Gastrocnemius medialis (tissue), 4 donors: ENCODE measurements at regions not wholly inside any gene's neighbourhood (a gene's known extent, or its start where the extent isn't known, plus 50 kb on each side); places are given as distances from the start of the nearest gene placed in this dataset.

Source experiments
- ATAC-seq, 2 donors: fragments of 150-250 bp; one replicate each; pipeline ENCODE4 v1.9.1; 2016
- DNase-seq, 2 donors: peaks; one replicate each; pipeline ENCODE4 v3.0.0-alpha.2; 2019
- H3K27ac ChIP-seq, 4 donors: fragments of 200-600 bp; sonication (generic); 1 replicate in 1 of 4; 2 replicates in 3 of 4; pipeline ENCODE4 v1.5.1; 2016 to 2018; ENCODE audit warnings: mild to moderate bottlenecking in 2 of 4, moderate library complexity in 1 of 4
- H3K27me3 ChIP-seq, 3 donors: fragments of 200-600 bp; sonication (generic) in 2 of 3; 1 replicate in 1 of 3; 2 replicates in 2 of 3; pipeline versions ENCODE4 v1.5.1 to v1.6.0; 2016 to 2019; ENCODE audit warnings: mild to moderate bottlenecking in 1 of 3, moderate library complexity in 1 of 3
- H3K36me3 ChIP-seq, 2 donors: fragments of 200-600 bp; sonication (generic) in 1 of 2; one replicate each; pipeline ENCODE4 v1.5.1; 2017 to 2018
- H3K4me1 ChIP-seq, 2 donors: fragments of 200-600 bp; sonication (generic) in 1 of 2; one replicate each; pipeline ENCODE4 v1.5.1; 2016 to 2017; ENCODE audit warnings: mild to moderate bottlenecking in 2 of 2
- H3K4me3 ChIP-seq, 4 donors: fragments of 200-600 bp; sonication (generic) in 3 of 4; 1 replicate in 1 of 4; 2 replicates in 3 of 4; pipeline ENCODE4 v1.5.1; 2016 to 2019; ENCODE audit warnings: mild to moderate bottlenecking in 2 of 4
- H3K9me3 ChIP-seq, 3 donors: fragments of 200-600 bp; sonication (generic) in 2 of 3; 1 replicate in 1 of 3; 2 replicates in 2 of 3; pipeline ENCODE4 v1.5.1; 2016 to 2019
- CTCF ChIP-seq, 5 experiments: fragments of 450-650 bp in 3 of 5; fragments of 200-600 bp in 2 of 5; sonication (generic) in 2 of 5; IDR thresholded peaks in 4 of 5; conservative IDR thresholded peaks in 1 of 5; 1 replicate in 4 of 5; 2 replicates in 1 of 5; pipeline ENCODE4 v1.5.1; 2016 to 2019; ENCODE audit warnings: antibody characterized with exemption in 5 of 5, mild to moderate bottlenecking in 3 of 5, moderate library complexity in 3 of 5
- POLR2A ChIP-seq, 2 donors: fragments of 450-650 bp; IDR thresholded peaks; one replicate each; pipeline ENCODE4 v1.6.1; 2017; ENCODE audit warnings: antibody characterized with exemption in 2 of 2, mild to moderate bottlenecking in 2 of 2, moderate library complexity in 2 of 2
- in situ Hi-C, 4 donors: fragments of 200-750 bp; cut with MboI; loops; one replicate each; pipeline versions ENCODE4 v1.15.0 to v1.8.0; 2017; ENCODE audit warnings: low sequenced_read_pairs in 4 of 4
- intact Hi-C: fragments of 100-400 bp; cut with DNase I; formaldehyde crosslinking; loops from one replicate; pipeline ENCODE4 v1.15.1; 2023; ENCODE audit warnings: low total_unique reads

- Histone ChIP-seq H3K27me3 (no peaks in the 10 kb centered on the region), H3K36me3 (no peaks in the 10 kb centered on the region), H3K4me1 (no peaks in the 10 kb centered on the region), H3K4me3 (no peak overlapping the region), H3K9me3 (no peaks in the 10 kb centered on the region), H3K27ac (no peak overlapping the region)
- no peak for DNase-seq
- intact Hi-C loops = no loop called here
- in situ Hi-C loops = loop anchor here in 2 of 4 donors (25.0 kb wide), 1 partner anchor 222 kb away; the partner anchor contains the start of gene ST8SIA1 (in 2 of the 2)
- TF ChIP-seq POLR2A (IDR thresholded peaks at IDR 0.05) (no peak), CTCF (IDR thresholded peaks at IDR 0.05 in 4 of 5, conservative IDR thresholded peaks at IDR 0.05 in 1 of 5) (no peak)
- no peak for ATAC-seq
Measured at GRCh38 chr12:22115711-22116110, 69.7 kb downstream of the CMAS start.

GRCh38 chr12:22116376-22116775 is 70.4 kb downstream of the CMAS start:
- no peak overlapping the region for H3K27ac ChIP-seq
- H3K4me1 ChIP-seq = no peaks in the 10 kb centered on the region
- DNase-seq (no peak), ATAC-seq (no peak)
- intact Hi-C loops (no loop called here), in situ Hi-C loops (loop anchor here in 2 of 4 donors (25.0 kb wide), 1 partner anchor 221 kb away; the partner anchor contains the start of gene ST8SIA1 (in 2 of the 2))
- no peaks in the 10 kb centered on the region for H3K9me3 ChIP-seq
- TF ChIP-seq CTCF (IDR thresholded peaks at IDR 0.05 in 4 of 5, conservative IDR thresholded peaks at IDR 0.05 in 1 of 5) (no peak), POLR2A (IDR thresholded peaks at IDR 0.05) (no peak)
- H3K36me3 ChIP-seq = no peaks in the 10 kb centered on the region
- no peak overlapping the region for H3K4me3 ChIP-seq
- no peaks in the 10 kb centered on the region for H3K27me3 ChIP-seq

GRCh38 chr12:22117563-22118237 is 71.7 kb downstream of the CMAS start:
- TF ChIP-seq CTCF (IDR thresholded peaks at IDR 0.05 in 4 of 5, conservative IDR thresholded peaks at IDR 0.05 in 1 of 5) = no peak
- no peak for TF ChIP-seq POLR2A (IDR thresholded peaks at IDR 0.05)
- no peaks in the 10 kb centered on the region for H3K27me3 ChIP-seq
- H3K4me1 ChIP-seq = no peaks in the 10 kb centered on the region
- H3K9me3 ChIP-seq = no peaks in the 10 kb centered on the region
- intact Hi-C loops (no loop called here), in situ Hi-C loops (loop anchor here in 2 of 4 donors (25.0 kb wide), 1 partner anchor 220 kb away; the partner anchor contains the start of gene ST8SIA1 (in 2 of the 2))
- DNase-seq = no peak
- H3K4me3 ChIP-seq = no peak overlapping the region
- no peak for ATAC-seq
- H3K27ac ChIP-seq = no peak overlapping the region
- H3K36me3 ChIP-seq = no peaks in the 10 kb centered on the region

GRCh38 chr12:22118238-22118790 is 72.3 kb downstream of the CMAS start:
- in situ Hi-C loops = loop anchor here in 2 of 4 donors (25.0 kb wide), 1 partner anchor 219 kb away; the partner anchor contains the start of gene ST8SIA1 (in 2 of the 2)
- intact Hi-C loops = no loop called here
- Histone ChIP-seq H3K9me3 (no peaks in the 10 kb centered on the region), H3K36me3 (no peaks in the 10 kb centered on the region), H3K27ac (no peak overlapping the region), H3K27me3 (no peaks in the 10 kb centered on the region), H3K4me3 (no peak overlapping the region), H3K4me1 (no peaks in the 10 kb centered on the region)
- ATAC-seq (no peak), DNase-seq (no peak)
- TF ChIP-seq CTCF (IDR thresholded peaks at IDR 0.05 in 4 of 5, conservative IDR thresholded peaks at IDR 0.05 in 1 of 5) (no peak), POLR2A (IDR thresholded peaks at IDR 0.05) (no peak)
